ENCODE measurements at regions not wholly inside any gene's neighbourhood (a gene's known extent, or its start where the extent isn't known, plus 50 kb on each side); places are given as distances from the start of the nearest gene placed in this dataset.
"Not testable (repeated sequence)": the region's sequence is repeated elsewhere in the genome, so short reads cannot be mapped to it uniquely, and the experiment has no call there.

- DNase-seq (ENCODE audit: extremely low spot score in 2 of 2), result no peak
- intact Hi-C loops (cut with DNase I), result no loop called here
- H3K27ac ChIP-seq, result no peak overlapping the region
- TF ChIP-seq CTCF (IDR thresholded peaks at IDR 0.05), result no peak
- TF ChIP-seq POLR2AphosphoS5 (IDR thresholded peaks at IDR 0.05; ENCODE audit: insufficient read depth in 1 of 2, low read depth in 1 of 2), result no peak
- TF ChIP-seq POLR2A (IDR thresholded peaks at IDR 0.05), result no peak
- H3K36me3 ChIP-seq, result no peaks in the 10 kb centered on the region
- H3K27me3 ChIP-seq, result no peaks in the 10 kb centered on the region
- H3K4me1 ChIP-seq, result no peaks in the 10 kb centered on the region
- no peaks in the 10 kb centered on the region for H3K9me3 ChIP-seq
- no peak overlapping the region for H3K4me3 ChIP-seq
Measured at GRCh38 chr4:171340258-171340657, 472.9 kb upstream of the GALNTL6 start.

GRCh38 chr4:171334549-171334948 is 478.7 kb upstream of the GALNTL6 start:
- intact Hi-C loops (cut with DNase I), result no loop called here
- H3K4me3 ChIP-seq, result no peak overlapping the region
- H3K27me3 ChIP-seq, result no peaks in the 10 kb centered on the region
- TF ChIP-seq POLR2A (IDR thresholded peaks at IDR 0.05), result no peak
- no peak for TF ChIP-seq POLR2AphosphoS5 (IDR thresholded peaks at IDR 0.05; ENCODE audit: insufficient read depth in 1 of 2, low read depth in 1 of 2)
- no peak for TF ChIP-seq CTCF (IDR thresholded peaks at IDR 0.05)
- H3K27ac ChIP-seq, result no peak overlapping the region
- H3K36me3 ChIP-seq, result no peaks in the 10 kb centered on the region
- H3K9me3 ChIP-seq, result no peaks in the 10 kb centered on the region
- DNase-seq (ENCODE audit: extremely low spot score in 2 of 2), result no peak
- H3K4me1 ChIP-seq, result no peaks in the 10 kb centered on the region

- Histone ChIP-seq H3K4me3 (no peak overlapping the region), H3K27me3 (no peaks in the 10 kb centered on the region), H3K27ac (no peak overlapping the region), H3K4me1 (no peaks in the 10 kb centered on the region), H3K9me3 (no peaks in the 10 kb centered on the region), H3K36me3 (no peaks in the 10 kb centered on the region)
- intact Hi-C loops (cut with DNase I), result loop anchor here (5.0 kb wide), 1 partner anchor 1156 kb away; no protein-coding TSS in a partner anchor
- TF ChIP-seq CTCF (IDR thresholded peaks at IDR 0.05), result no peak
- no peak for TF ChIP-seq POLR2A (IDR thresholded peaks at IDR 0.05)
- no peak for TF ChIP-seq POLR2AphosphoS5 (IDR thresholded peaks at IDR 0.05; ENCODE audit: insufficient read depth in 1 of 2, low read depth in 1 of 2)
- no peak for DNase-seq (ENCODE audit: extremely low spot score in 2 of 2)
Measured at GRCh38 chr4:171308661-171309060, 504.5 kb upstream of the GALNTL6 start.

GRCh38 chr4:171298048-171298718 is 515.0 kb upstream of the GALNTL6 start:
- DNase-seq (ENCODE audit: extremely low spot score in 2 of 2); H3K9me3 ChIP-seq; H3K4me3 ChIP-seq; H3K27ac ChIP-seq; intact Hi-C loops (cut with DNase I); H3K27me3 ChIP-seq; H3K36me3 ChIP-seq; H3K4me1 ChIP-seq: not testable (repeated sequence)

- H3K27ac ChIP-seq, result no peak overlapping the region
- no peaks in the 10 kb centered on the region for H3K4me1 ChIP-seq
- H3K4me3 ChIP-seq, result no peak overlapping the region
- intact Hi-C loops (cut with DNase I), result no loop called here
- no peaks in the 10 kb centered on the region for H3K36me3 ChIP-seq
- DNase-seq (ENCODE audit: extremely low spot score in 2 of 2), result no peak
- TF ChIP-seq POLR2A (IDR thresholded peaks at IDR 0.05) (no peak), POLR2AphosphoS5 (IDR thresholded peaks at IDR 0.05; ENCODE audit: insufficient read depth in 1 of 2, low read depth in 1 of 2) (no peak), CTCF (IDR thresholded peaks at IDR 0.05) (no peak)
- no peaks in the 10 kb centered on the region for H3K27me3 ChIP-seq
- no peaks in the 10 kb centered on the region for H3K9me3 ChIP-seq
Measured at GRCh38 chr4:171288816-171289432, 524.3 kb upstream of the GALNTL6 start.
